NCI-H345 treated with DMSO at 0.1 percent for 48 hours (cell line): ENCODE measurements at regions not wholly inside any gene's neighbourhood (a gene's known extent, or its start where the extent isn't known, plus 50 kb on each side); places are given as distances from the start of the nearest gene placed in this dataset.

Experiments used
- DNase-seq: peaks from one replicate; lab custom pipeline; 2025; ENCODE audit not compliant: unreplicated experiment; lab: John Stamatoyannopoulos, UW

GRCh38 chr21:36532769-36533467 is 53.0 kb upstream of the CLDN14 start:
- no peak for DNase-seq

DNA sequence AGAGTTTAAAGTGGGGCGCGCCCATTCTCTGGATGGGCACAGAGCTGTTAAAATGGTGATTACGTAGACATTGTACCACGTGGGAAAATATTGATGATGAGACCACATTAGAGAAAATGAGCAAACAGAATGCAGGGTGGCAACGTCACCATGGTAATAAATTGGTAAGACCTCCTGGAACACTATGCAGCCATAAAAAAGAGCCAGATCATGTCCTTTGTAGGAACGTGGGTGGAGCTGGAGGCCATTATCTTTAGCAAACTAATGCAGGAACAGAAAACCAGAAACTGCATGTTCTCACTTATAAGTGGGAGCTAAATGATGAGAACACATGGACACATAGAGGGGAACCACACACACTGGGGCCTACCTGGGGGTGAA is 53.5 kb upstream of the CLDN14 start:
- no peak for DNase-seq

DNA sequence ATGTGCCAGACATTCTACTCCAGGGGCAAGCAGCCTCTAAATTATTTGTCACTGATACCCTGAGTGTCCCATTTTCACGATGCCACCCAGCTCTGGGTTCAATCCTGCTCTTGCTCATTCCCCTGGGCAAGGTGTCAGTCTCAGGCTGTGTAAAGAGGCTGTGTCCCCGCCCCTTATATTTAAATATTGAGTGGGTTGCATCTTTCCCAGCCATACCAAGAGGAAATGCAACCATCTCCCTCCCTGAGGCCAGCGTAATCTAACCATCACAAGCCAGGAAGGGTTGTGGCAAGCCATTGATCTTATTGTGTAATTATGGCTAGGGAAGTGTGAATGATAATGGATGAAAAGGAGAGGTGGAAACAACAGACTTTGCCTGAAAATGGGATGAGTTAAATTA is 54.7 kb upstream of the CLDN14 start:
- no peak for DNase-seq

- DNase-seq = peak; percentile 43
Measured at GRCh38 chr21:36535618-36536241, 55.8 kb upstream of the CLDN14 start.

- no peak for DNase-seq
Measured at GRCh38 chr21:36538761-36539160, 58.8 kb upstream of the CLDN14 start.

GRCh38 chr21:36539434-36540150 is 59.7 kb upstream of the CLDN14 start:
- no peak for DNase-seq

DNA sequence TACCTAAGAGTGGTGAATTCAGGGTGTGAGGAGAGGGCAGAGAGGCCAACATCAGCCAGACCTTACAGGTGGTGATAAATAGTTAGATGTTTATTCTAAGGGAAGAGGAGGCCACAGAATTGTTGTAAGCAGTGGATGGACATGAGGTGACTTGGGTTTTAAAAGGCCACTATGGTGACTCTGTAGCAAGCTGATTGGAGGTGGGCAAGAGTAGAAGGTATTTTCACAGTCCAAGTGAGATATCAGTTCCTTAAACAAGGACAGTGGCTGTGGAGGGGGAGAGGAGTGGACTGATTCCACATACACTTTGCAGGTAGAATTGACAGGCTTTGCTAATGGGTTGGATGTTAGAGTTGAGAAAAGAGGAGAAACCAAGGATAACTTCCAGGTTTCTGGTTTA is 60.8 kb upstream of the CLDN14 start:
- no peak for DNase-seq

DNA sequence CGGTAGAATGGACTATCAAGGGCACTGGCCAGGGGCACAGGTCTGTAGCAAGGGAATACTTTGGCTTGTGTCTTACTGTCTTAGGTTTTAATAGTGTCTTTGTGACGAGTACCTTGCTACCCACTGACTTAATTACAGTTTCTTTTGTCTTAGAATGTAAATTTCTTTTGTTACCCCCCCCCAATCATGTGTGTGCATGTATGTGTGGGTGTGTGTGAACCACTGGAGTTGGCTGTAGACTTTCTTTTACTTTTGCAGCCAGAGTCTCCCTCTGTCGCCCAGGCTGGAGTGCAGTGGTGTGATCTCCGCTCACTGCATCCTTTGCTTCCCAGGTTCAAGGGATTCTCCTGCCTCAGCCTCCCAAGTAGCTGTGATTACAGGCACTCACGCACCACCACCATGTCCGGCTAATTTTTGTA is 61.8 kb upstream of the CLDN14 start:
- DNase-seq = no peak

- DNase-seq = no peak
Measured at GRCh38 chr21:36542312-36543101, 62.6 kb upstream of the CLDN14 start.

DNA sequence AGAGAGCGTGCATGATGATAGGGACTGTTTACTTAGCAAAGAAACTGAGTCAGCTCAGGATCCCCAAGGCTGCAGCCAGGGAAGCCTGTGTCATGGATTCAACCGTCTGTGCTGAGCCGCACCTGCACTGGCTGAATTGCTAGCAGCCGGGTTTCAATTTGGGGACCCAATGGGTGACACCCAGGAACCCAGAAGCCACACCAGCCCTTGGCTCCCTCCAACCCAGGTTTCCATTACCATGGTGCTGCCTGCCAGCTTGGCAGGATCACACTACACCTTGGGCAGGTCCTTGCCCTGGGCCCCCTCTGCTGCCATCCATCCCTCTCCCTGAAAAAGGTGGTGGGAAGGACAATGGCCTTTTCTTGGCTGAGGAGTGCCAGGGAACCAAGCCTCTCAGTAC is 64.0 kb upstream of the CLDN14 start:
- no peak for DNase-seq

DNA sequence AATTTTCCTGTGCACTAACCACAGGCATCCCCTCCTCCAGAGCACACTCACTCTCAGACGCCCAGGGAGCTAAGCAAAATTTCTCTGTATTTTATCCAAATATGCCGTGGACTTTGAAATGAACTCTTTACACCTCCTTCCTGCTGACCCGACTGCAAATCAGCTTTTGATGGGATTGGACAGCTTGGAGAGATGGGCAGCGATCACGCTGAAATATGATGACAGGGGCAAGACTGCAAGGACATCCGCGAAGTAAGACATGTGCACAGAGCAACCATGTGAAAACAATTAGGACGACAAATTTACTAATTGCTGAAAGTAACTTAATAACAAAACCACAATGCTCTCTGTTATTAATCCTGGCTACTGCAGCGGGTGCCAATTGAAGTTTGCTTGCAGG is 64.6 kb upstream of the CLDN14 start:
- no peak for DNase-seq

DNA sequence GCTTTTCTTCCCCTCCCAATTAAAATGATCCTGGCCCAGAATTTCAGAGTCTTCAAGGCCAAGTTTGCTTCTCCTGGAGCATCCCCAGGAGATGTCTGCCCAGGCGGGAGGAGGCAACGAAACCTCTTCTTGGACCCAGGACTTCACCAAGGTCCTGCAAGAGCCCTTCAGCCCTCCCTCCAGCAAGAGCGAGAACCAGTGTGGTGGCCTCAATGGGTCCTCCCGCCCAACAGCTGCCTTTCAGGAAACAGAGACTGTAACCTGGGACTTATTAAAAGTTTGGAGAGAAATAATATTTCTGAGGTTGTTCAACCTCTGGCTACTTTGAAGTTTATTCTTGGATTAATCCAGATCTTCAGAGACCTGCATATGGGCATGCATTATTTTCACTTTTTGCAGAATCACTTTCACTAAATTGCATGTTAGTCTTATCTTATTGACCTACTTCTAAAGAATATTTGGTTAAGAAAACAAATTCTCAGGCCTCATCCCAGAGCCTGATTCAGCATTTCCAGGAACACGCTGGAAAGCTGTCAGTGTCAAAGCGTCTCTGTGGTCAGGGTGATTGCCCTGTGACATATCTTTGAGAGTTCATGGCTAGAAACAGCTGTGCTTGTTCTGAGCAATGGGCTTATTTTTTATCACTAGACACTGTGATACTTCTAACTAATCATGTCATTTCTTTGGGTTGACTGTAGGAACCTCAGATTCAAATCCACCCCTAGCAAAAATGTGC is 66.0 kb upstream of the CLDN14 start:
- DNase-seq = no peak

- DNase-seq = no peak
Measured at GRCh38 chr21:36547464-36547863, 67.5 kb upstream of the CLDN14 start.

DNA sequence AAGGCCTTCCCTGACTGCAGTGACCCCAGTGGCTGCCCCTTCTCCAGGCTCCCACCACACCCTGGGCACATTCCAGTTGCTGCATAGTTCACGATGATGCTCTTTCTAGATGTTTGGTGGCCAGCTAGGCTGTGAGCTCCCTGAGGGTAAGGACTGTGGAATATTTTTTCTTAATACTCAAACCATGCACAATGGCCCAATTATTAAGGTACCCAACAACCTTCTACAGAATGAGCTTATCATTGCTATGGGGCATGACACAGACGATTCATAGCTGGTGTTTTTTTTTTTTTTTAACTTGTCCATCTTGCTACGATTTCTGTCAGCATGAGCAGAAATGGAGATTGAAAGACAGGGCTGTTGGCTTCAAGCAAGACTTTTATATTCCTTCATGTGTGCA is 68.9 kb upstream of the CLDN14 start:
- no peak for DNase-seq

DNA sequence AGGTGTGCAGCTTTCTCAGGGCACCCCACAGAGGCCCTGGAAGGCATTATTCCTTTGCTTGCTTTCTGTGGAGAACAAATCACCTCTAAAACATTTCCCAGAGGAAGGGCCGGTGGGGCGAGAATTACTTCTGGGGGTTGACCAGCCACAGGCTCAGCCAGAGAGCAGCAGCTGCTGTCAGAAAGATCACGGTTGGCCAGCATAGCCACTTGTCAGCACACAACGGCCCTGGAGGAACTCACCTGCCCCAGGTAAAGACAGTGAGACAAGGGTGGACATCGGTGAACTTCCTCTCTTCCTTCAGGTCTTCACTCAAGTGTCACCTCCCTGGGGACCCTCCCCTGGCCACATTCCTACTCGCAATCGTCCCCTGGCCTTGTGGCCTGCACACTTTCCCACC is 69.5 kb upstream of the CLDN14 start:
- no peak for DNase-seq

- no peak for DNase-seq
Measured at GRCh38 chr21:36550761-36551160, 70.8 kb upstream of the CLDN14 start.

DNA sequence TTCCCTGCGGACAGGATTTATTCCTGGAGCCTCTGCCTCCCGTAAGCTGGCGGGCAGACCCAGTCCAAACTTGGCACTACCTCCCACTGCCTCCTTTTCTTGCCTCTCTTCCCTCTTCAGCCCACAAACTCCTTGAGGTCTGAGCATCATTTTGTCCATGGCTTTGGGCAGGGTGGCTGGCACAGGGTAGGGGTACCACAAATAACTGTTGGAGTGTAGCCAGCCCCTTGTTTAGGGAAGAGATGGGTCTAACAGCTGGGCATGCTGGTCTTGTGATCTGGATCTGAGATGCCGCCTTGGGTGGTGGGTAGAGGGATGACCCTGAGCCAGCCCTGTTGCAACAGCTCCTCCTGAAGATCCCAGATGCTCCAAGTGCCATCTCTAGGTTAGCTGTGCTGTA is 71.4 kb upstream of the CLDN14 start:
- DNase-seq = no peak

GRCh38 chr21:36551731-36552433 is 72.0 kb upstream of the CLDN14 start:
- no peak for DNase-seq

DNA sequence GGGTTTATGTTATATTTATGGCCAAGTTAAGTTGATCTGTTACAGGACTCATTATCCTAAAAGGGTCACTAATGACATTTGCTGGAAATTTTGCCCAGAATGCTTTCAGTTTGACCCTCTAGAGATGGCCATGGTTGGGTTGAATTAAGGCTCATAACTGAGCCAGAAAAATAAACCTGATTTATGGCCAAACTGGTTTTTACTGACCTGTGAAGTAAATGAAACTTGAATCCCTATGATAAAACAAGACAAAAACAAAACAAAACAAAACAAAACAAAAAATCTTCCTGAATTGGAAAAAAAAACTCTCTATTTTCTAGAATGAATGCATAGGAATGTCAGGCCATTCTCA is 72.5 kb upstream of the CLDN14 start:
- no peak for DNase-seq

GRCh38 chr21:36553406-36553805 is 73.5 kb upstream of the CLDN14 start:
- no peak for DNase-seq
